ENCODE measurements at regions not wholly inside any gene's neighbourhood (a gene's known extent, or its start where the extent isn't known, plus 50 kb on each side); places are given as distances from the start of the nearest gene placed in this dataset.

DNA sequence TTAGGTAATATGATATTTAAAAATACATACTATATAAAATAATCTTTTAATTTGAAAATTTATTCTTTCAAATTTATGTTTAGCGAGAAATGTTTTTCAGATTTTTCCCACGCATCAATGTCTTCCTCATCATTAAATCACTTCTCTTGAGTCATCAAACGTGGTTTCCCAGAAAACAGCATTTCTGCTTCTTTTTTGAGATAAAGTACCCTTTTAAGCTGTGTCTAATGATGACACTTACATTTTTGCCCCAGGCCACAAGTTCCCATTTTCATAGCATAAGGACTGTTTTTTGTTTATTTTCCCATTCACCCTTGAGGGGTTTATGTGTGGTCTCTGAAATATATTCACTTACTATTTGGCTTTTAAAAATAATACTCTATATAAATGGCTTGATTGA is 139.0 kb upstream of the HS3ST3A1 start:
- no peak for DNase-seq (ENCODE audit: low spot score)

DNA sequence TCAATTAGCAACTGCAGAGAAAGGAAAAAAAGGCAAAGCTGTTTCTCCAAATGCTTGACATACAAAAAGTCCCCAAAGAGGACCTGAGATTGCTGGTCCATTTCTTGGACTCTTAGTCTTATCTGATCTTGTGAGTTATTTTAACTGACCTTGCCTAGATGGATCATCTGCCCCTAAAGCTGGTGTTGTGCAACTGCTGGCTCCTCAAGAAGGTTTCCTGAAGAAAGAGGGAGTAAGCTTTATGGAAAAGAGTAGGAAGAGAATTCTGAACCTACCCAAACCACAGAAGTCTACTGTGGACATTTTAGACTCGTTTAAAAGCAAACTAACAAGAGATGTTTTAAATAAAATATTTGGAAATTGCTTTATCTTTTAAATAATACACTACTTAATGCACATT is 140.0 kb upstream of the HS3ST3A1 start:
- DNase-seq (ENCODE audit: low spot score), result no peak

DNA sequence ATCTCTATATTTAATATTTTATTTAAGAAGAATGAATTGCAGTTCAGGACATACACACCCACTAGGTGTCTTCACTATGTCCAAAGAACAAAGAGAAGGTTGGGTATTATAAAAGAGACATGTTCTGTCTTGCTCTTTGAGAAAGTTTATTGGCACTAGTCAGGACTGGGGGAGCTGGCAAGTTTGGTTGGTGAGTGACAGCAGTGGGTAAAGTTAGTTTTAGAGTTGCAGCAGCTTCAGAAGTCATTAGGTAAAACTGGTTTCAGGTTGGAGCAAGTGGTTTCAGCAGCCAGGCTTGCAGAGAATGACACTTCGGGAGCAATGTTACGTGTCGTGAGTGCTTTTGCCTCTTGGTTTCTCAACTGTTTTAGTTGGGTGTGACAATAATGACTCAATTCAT is 142.2 kb upstream of the HS3ST3A1 start:
- DNase-seq (ENCODE audit: low spot score), result no peak

DNA sequence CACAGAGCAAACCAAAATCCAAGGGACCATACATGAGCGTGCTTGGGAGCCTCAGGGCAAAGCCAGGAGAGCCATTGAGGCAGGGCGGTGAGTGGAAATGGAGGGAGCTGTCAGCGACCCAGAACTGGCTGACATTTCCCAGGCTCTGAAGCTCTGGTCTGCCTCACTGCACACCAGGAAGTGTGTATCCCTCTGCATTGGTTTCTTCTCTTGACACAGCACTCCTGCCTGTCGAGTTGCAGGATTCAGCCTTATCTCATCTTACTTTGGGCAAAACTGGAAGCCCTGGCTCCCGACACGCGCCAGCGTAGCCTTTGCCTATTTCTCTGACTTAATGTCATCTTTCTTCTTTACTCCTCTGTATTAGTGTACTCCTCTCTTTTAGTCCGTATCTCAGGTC is 144.7 kb upstream of the HS3ST3A1 start:
- no peak for DNase-seq (ENCODE audit: low spot score)

DNA sequence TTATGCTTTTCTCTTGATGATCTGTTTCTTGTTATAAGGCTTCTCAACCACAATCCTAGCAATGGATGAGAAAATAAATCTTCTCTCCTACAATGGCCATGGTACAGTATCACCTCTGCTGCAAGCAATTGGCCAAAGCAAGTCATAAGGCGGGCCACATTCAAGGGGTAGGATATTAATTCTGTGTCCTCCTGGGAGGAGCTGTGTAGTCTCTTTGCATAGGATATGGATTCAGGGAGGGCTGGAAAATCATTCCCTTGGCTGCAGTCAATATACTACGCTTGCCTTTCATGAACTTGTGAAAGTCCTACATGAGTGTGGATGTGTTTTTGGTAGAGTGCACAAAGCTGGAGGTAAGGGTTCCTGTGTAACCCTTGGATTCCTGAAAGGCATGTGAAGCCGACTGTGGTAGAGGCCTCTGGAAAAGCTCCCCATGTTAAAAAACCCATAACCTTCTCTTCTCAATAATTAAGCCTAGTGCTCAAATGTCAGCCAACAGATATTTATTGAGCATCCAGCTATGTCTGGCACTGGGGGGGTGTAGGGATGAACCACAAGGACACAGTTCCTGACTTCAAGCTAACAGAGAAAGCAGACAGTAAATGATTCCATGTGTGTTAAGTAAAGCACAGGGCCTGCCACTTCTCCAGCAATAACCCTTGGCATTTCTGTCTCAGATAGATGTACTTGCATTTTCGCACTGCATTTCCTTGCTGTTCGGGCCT is 147.6 kb upstream of the HS3ST3A1 start:
- DNase-seq (ENCODE audit: low spot score), result no peak

DNA sequence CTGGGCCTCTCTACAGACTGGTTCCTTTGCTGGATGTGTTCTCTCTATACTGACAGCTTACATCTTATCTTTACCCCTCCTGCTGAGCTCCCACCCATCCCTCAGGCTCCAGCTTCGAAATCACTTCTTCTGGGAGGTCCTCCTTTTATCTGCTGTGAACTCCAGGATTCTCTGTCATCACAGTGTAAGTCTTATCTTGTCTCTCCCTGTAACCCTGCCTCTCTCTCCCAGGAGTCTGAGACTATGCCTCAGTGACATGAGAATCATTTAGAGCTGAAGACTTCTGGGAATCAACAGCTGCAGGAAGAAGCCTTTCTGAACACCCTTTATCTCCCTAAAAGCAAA is 148.1 kb upstream of the HS3ST3A1 start:
- DNase-seq (ENCODE audit: low spot score), result no peak

DNA sequence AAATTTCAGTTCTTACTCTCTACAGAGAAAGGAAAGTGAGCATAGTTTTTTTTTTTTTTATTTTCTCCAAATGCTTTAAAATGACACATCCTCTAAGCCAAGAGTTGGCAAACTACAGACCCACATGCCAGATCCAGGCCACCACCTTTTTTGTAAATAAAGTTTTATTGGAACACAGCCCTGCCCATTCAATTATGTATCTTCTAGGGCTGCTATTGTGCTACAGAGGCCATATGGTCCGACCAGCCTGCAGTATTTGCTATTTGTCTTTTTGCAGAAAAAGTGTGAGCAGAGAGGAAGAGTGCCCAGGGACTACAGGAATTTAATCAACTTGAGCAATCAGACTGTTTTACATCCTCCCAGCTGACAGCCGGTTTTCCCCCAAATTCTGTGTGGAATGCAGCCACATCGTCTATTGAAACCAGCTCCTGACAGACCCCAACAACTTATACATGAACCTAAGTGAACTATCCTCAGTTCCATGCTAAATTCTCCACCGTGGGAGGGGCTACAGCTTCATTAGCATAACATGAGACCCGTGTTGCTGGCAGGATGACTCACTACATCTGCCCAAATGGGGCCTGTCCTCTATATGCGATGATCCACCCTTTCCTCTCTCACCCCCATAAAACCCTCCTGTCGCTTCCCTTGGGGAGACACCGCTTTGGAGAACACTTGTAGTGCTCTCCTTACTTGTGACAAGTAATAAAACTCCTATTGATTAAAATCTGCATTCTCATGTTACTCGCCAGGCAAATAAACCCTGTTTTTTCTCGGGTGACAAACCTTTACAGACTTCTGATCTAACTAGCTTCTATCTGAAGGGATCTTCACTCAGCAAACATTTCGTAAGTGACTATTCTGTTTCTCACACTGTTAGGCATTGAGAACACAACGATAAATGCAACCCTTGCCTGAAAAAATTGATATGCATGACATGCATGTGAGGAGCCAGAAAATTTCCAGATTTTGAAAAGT is 149.4 kb upstream of the HS3ST3A1 start:
- DNase-seq (ENCODE audit: low spot score), result no peak

DNA sequence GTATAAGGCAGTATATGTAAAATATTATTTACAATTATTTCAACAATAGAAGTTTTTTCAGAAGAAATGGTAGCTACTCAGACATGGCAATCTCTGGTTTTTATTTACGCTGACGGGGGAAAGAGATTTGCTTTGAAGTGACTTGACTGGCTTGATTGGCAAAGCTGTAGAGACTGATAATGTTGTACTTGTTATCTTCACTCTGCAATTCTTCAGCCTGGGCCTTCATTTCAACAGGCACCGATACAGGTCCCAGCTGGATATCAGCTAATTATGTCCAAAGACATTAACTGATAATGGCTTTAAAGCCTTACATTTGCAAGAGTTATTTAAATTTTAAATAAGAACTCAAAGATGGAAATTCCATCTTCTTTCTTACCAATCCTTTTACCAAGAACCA is 151.4 kb upstream of the HS3ST3A1 start:
- DNase-seq (ENCODE audit: low spot score), result no peak

DNA sequence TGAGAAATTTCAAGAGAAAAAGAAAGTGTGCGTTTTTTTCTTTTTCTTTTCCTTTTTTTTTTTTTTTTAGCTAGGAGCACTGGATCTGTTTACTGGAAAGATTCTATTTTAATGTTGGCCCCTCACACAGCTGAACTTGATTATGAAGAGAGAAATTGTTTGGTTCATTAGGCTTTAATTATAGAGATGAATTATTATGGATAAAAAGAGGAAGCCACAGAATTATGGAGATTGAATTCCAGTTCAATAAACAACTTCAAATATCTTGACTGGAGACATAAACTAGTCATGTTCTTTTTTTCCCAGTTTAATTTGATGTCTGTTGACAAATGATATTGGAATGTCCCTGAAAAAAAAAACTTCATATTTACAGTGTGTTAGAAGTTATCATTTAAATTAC is 152.0 kb upstream of the HS3ST3A1 start:
- no peak for DNase-seq (ENCODE audit: low spot score)

DNA sequence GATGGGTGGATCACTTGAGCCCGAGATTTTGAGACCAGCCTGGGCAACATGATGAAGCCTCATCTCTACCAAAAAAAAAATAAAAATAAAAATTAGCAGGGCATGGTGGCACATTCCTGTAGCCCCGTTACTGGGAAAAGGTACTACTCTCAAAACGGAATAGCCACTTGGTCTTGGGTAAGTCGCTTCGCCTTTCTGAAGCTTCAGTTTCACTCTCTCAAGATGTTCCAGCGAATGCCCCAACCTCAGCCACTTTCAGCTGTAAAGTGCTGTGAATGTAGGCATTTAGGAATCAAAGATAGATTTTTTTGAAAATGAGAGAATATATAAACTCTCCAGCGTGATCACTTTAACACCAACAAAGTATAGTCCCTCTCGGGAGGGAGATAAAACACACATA is 154.1 kb upstream of the HS3ST3A1 start:
- no peak for DNase-seq (ENCODE audit: low spot score)

DNA sequence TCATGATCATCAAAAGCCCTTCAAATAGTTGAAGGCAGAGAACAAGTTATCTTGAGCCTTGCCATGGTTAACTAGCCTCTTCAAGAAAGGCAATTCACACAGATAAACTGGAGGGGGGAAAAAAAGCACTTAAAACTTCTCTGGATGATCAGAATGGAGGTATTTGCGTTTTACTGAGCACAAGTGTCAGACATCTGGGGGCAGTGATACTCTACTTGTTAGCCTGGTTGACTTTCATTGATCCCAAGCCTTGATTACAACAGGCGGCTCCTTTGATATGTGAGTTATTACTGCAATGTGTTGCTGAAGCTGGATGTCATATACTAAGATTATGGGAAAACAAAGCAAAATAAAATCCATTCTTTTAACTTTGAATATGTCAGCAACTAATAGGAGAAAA is 155.0 kb upstream of the HS3ST3A1 start:
- DNase-seq (ENCODE audit: low spot score), result no peak

DNA sequence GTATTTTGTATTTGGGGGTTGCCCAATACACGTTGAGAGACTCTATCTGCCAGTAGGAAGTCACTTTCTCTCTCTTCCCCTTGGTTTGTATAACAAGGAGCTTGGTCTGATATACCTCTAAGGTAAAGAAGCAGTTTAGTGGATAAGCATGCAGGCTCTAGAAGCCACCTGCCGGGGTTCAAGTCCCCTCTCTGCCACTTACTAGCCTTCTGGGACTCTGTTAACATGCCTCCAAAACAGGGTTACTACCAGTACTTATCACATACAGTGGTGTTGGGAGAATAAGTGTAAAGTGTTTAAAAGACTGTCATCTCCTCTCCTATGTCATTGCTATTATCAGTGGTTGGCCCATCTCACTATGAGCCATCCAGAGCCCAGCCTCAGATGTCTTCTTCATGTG is 156.1 kb upstream of the HS3ST3A1 start:
- no peak for DNase-seq (ENCODE audit: low spot score)

DNA sequence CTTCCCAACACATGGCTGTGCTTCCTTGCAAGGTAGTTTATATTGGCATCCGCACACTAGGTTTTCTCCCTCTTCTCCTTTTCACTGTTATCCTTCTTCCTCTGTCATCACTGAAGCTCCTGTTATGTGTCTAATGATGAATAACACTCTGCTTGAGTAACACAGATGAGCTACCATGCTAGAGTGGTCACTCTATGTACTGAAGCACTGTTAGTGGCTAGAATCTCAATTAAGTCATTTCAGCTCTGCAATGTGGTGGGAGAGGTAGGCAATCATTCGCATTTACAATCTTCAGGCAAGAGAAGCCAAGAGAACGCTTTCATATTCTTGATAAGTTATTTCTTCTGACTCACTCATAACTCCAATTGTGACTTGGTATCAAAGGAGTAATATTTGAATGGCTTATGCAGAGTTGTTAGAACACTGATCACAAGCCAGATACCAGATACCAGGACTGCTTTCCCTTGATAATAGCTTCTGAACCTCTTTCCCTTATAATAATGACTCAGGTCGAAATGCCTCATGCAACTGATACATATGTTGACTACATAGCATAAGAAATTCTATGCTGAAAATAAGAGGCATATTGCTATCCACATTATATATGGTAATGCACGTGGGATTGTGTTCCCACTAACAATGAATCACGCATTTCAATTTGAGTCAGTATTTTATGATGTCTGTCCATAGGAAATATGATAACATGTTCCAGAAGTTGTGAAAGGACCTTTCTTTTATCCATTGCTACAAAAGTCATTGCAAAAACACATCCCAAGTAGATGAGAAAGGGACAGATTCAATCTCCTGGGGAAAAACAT is 158.0 kb upstream of the HS3ST3A1 start:
- no peak for DNase-seq (ENCODE audit: low spot score)

DNA sequence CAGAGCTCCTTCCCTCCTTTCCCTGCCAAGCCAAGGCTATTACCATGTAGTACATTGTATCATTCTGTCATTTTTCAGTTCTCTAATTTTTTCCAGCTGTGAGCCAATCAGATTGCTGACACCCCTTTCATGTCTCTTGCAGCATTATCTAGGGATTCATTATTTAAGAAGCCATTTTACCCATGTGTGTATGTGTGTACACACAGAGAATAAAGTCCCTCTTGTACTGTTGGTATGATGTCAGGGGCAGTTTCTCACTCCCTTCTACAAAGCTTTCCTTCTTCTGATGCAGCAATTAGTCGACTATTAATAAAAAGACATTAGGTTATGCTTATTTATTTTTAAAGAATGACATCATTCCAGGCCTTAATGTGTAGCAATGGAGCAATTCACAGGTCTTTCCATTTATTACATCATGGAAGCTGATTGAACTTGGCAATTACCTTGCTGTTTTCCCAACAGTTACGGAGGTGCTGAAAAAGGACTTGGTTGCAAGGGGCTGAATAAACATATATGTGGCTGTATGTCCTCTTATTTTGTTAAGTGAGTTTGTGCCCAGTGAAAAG is 159.4 kb upstream of the HS3ST3A1 start:
- DNase-seq (ENCODE audit: low spot score), result no peak

DNA sequence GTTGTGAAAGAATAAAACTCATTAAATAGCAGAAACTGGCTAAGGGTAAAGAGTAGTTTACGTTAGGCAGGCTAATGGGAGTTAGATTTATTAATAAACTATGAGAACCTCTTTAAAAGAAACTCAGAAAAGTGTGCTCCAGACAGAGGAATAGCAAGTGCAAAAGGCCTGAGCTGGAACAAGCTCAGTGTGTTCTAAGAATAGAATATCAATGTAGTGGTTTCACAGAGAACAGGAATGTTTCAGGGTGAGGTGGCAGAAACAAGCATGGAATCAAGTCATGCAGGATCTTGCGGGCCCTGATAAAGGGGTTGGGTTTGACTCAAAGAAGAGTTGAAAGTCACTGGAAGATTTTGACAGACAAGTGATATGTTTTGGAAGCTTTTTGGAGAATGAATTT is 164.0 kb upstream of the HS3ST3A1 start:
- no peak for DNase-seq (ENCODE audit: low spot score)

DNA sequence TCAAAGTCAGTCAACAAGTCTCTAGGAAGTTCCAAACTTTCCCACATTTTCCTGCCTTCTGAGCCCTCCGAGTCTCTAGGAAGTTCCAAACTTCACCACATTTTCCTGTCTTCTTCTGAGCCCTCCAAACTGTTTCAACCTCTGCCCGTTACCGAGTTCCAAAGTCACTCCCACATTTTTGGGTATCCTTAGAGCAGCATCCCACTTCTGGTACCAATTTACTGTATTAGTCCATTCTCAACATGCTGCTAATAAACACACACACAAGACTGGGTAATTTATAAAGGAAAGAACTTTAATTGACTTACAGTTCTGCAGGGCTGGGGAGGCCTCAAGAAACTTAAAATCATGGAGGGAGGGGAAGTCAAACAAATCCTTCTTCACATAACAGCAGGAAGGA is 169.0 kb upstream of the HS3ST3A1 start:
- no peak for DNase-seq (ENCODE audit: low spot score)

DNA sequence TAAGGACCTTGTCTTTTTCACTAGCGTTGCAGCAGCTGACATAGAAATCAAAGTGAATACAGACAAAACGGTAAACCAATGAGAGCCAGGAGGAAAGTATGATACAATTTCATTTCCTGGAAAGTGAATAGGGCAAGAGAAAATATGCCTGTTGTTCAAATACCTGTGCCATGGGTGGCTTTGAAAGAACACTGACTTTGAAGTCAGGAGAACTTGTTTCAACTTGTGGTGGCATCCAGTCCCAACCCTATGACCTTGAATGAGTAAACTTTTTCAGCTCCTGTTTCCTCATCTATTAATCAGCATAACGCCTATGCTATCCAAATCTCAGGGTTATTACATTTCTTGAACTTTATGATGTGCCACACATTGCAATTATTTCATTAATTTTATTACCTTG is 173.7 kb upstream of the HS3ST3A1 start:
- DNase-seq (ENCODE audit: low spot score), result no peak

DNA sequence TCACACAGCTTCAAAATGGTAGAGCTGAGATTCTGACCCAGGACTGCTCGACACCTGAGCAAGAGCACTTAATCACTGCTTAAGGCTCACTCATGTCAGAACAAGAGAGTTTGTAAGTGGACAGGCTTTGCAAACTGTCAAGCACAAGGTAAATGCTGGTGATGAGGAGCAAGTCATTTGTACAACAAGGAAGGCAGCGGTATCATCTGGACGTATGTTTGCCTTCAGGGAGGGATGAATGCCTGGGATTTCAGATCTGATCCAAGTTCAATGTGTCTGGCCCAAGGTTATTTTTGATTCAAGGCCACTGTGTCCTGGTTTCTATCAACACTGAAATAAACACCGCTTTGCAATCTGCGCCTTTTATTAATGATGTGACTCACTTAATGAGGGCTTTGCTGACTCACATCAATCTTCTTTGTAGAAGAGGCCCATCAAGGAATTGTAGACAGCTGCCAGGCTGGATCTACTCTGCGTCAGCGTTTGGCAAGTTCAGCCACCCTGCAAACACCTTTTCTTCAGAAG is 174.4 kb upstream of the HS3ST3A1 start:
- no peak for DNase-seq (ENCODE audit: low spot score)

DNA sequence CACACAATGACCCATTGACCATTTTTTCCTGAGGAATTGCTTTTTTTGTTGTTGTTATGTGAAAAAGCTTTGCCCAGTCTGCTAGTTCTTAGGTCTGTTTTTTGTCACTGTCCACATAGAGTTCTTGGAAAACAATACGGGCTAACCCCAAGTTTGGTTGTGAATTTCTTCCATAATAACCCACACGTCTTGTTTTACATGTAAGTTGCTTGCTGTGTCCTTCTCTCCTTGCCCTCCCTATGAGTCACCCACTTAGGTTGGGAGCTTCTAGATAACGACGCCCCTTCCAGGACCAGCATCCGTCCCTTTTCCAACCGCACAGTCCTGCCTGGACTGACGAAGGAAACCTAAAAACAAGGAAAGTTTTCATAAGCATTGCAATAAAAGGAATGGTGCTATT is 175.3 kb upstream of the HS3ST3A1 start:
- DNase-seq (ENCODE audit: low spot score), result no peak

DNA sequence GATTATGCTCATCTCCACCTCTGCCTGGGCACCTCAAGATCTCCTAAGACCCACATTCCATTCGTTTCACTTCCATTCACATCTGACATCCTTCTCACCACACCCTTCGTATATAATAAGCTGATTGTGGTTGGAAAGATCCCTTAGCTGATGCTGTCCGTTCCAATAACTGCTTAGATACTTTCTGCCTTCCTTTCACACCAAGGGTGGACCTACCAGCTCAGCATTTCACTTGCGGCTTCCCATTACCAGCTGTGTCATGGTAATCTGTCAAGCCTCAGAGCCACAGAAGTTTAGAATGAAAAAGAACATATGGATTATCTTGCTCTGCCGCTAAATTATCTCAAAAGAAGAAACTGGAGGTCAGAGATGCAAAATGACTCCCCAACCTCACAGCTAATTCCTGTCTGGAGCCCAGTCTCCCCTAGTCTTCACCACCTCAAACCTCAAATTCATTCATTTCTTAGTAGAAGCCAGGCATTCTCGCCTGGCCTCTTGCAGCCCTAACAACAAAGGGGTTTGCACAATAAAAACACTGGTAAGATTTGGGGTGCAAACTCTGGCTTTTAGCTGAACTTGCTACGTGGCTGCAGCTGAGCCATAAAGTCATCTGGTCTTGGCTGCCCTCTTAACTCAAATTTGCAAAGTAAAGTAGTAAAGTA is 182.8 kb upstream of the HS3ST3A1 start:
- DNase-seq (ENCODE audit: low spot score), result no peak

DNA sequence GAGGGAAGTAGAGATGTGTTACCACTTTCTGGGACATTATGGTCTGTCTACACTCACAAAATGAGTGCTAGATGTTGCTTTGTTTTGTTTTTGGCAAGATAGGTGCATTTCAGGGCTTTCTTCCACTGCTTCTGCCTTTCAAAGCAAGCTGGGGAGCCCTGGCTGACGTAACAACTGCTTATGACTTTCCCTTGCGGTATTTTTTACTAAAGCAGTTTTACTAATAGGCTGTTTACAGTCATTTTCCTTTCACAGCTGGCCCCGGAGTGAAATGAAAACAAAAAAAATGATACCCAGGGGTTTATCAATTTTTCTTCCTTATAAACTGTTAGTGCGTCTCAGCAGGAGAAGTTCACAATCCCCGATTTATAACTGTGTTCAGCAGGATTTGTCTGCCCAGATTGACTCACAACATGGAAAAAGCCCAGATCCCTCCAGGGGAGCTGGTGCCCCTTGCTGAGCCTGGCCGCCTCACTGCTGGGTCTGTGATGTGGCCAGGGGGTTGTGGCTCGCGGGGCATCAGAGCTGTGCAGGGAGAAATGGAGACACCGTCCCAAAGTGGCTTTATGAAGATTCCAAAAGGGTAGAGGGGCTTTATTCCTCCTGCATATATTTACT is 184.4 kb upstream of the HS3ST3A1 start:
- no peak for DNase-seq (ENCODE audit: low spot score)
